Smooth muscle cell (in vitro differentiated cells): ENCODE measurements at regions not wholly inside any gene's neighbourhood (a gene's known extent, or its start where the extent isn't known, plus 50 kb on each side); places are given as distances from the start of the nearest gene placed in this dataset.
"Not testable (repeated sequence)": the region's sequence is repeated elsewhere in the genome, so short reads cannot be mapped to it uniquely, and the experiment has no call there.

ENCODE experiments used
- DNase-seq: peaks from one replicate; lab custom pipeline; 2025; ENCODE audit not compliant: unreplicated experiment; lab: John Stamatoyannopoulos, UW
- H2AFZ ChIP-seq: fragments of 200-600 bp; sonication (generic); 2 replicates; pipeline ENCODE4 v1.6.0; 2016; ENCODE audit warnings: antibody characterized with exemption, low read depth, mild to moderate bottlenecking
- H3F3A ChIP-seq: fragments of 200-600 bp; sonication (generic); 2 replicates; pipeline ENCODE4 v1.6.0; 2017; ENCODE audit warnings: antibody characterized with exemption, low read depth
- H3K27ac ChIP-seq: fragments of 200-600 bp; sonication (generic); 2 replicates; pipeline ENCODE4 v1.5.1; 2016; ENCODE audit warnings: low read depth, mild to moderate bottlenecking
- H3K27me3 ChIP-seq: fragments of 200-600 bp; sonication (generic); 2 replicates; pipeline ENCODE4 v1.6.1; 2016; ENCODE audit warnings: low read depth, mild to moderate bottlenecking
- H3K36me3 ChIP-seq: fragments of 200-600 bp; sonication (generic); 2 replicates; pipeline ENCODE4 v1.5.1; 2016; ENCODE audit warnings: low read depth
- H3K4me1 ChIP-seq: fragments of 200-600 bp; sonication (generic); 2 replicates; pipeline ENCODE4 v1.5.1; 2016; ENCODE audit warnings: low read depth
- H3K4me2 ChIP-seq: fragments of 200-600 bp; sonication (generic); 2 replicates; pipeline ENCODE4 v1.6.0; 2016; ENCODE audit warnings: mild to moderate bottlenecking
- H3K4me3 ChIP-seq: fragments of 200-600 bp; sonication (generic); 2 replicates; pipeline ENCODE4 v1.5.1; 2016; ENCODE audit warnings: mild to moderate bottlenecking
- H3K79me2 ChIP-seq: fragments of 200-600 bp; sonication (generic); 2 replicates; pipeline ENCODE4 v1.6.0; 2016; ENCODE audit warnings: low read depth, mild to moderate bottlenecking
- H3K9ac ChIP-seq: fragments of 200-600 bp; sonication (generic); 2 replicates; pipeline ENCODE4 v1.6.0; 2016; ENCODE audit warnings: low read depth
- H3K9me3 ChIP-seq: fragments of 200-600 bp; sonication (generic); replicated peaks from 2 replicates; pipeline ENCODE4 v1.5.1; 2016; ENCODE audit warnings: low read depth
- H4K20me1 ChIP-seq: fragments of 200-600 bp; sonication (generic); 2 replicates; pipeline ENCODE4 v1.6.0; 2016; ENCODE audit warnings: low read depth
- CTCF ChIP-seq: fragments of 200-600 bp; sonication (generic); IDR thresholded peaks from 2 replicates; pipeline ENCODE4 v1.5.1; 2017; ENCODE audit warnings: borderline replicate concordance, mild to moderate bottlenecking, antibody characterized with exemption; ENCODE audit not compliant: insufficient read depth, poor library complexity, severe bottlenecking
- WGBS: methylation state at CpG from one replicate; pipeline ENCODE4 v1.1.7; 2016; ENCODE audit warnings: low lambda C conversion rate; 5-methylcytosine and 5-hydroxymethylcytosine counted together

- no peaks in the 10 kb centered on the region for H3F3A ChIP-seq
- H3K9ac ChIP-seq: no peak overlapping the region
- no peaks in the 10 kb centered on the region for H3K9me3 ChIP-seq
- DNase-seq: no peak
- H3K27me3 ChIP-seq: peaks cover 4% of the 10 kb centered on the region
- no peak overlapping the region for H2AFZ ChIP-seq
- H3K36me3 ChIP-seq: no peaks in the 10 kb centered on the region
- no peak overlapping the region for H3K27ac ChIP-seq
- H3K4me1 ChIP-seq: no peaks in the 10 kb centered on the region
- no peak for TF ChIP-seq CTCF
- no peaks in the 10 kb centered on the region for H3K79me2 ChIP-seq
- H4K20me1 ChIP-seq: no peaks in the 10 kb centered on the region
- no peak overlapping the region for H3K4me2 ChIP-seq
- no peak overlapping the region for H3K4me3 ChIP-seq
- WGBS: 84% methylated on average over 18 of the region's 20 CpGs
Measured at GRCh38 chr13:21287331-21287907, 111.0 kb downstream of the MRPL57 start.

- Histone ChIP-seq H3K9me3 (no peaks in the 10 kb centered on the region), H3K27me3 (peaks cover under 1% of the 10 kb centered on the region), H3K79me2 (no peaks in the 10 kb centered on the region), H3K27ac (no peak overlapping the region), H3K4me3 (no peak overlapping the region), H3K36me3 (no peaks in the 10 kb centered on the region), H4K20me1 (no peaks in the 10 kb centered on the region), H3F3A (no peaks in the 10 kb centered on the region), H2AFZ (no peak overlapping the region), H3K9ac (no peak overlapping the region), H3K4me2 (no peak overlapping the region), H3K4me1 (no peaks in the 10 kb centered on the region)
- WGBS: 87% methylated on average over 5 of the region's 5 CpGs
- TF ChIP-seq CTCF: no peak
- DNase-seq: no peak
Measured at GRCh38 chr13:21289475-21289874, 113.0 kb downstream of the MRPL57 start.

GRCh38 chr13:21290442-21291002, 114.1 kb downstream of the MRPL57 start:
- not testable (repeated sequence) for H3F3A ChIP-seq, H3K79me2 ChIP-seq, H3K9me3 ChIP-seq, H3K4me3 ChIP-seq, H3K4me2 ChIP-seq, H3K4me1 ChIP-seq, H3K27me3 ChIP-seq, H3K27ac ChIP-seq, DNase-seq, H3K9ac ChIP-seq, H2AFZ ChIP-seq, H3K36me3 ChIP-seq, H4K20me1 ChIP-seq
- 91% methylated on average over 13 of the region's 13 CpGs for WGBS

- Histone ChIP-seq H2AFZ (no peak overlapping the region), H3K9ac (no peak overlapping the region), H3K4me2 (no peak overlapping the region), H3F3A (no peaks in the 10 kb centered on the region), H3K4me1 (no peaks in the 10 kb centered on the region), H3K27me3 (no peaks in the 10 kb centered on the region), H3K9me3 (no peaks in the 10 kb centered on the region), H4K20me1 (no peaks in the 10 kb centered on the region), H3K79me2 (no peaks in the 10 kb centered on the region), H3K4me3 (no peak overlapping the region), H3K27ac (no peak overlapping the region), H3K36me3 (no peaks in the 10 kb centered on the region)
- WGBS: 94% methylated on average over 7 of the region's 7 CpGs
- TF ChIP-seq CTCF: no peak
- DNase-seq: no peak
Measured at GRCh38 chr13:21291840-21292239, 115.4 kb downstream of the MRPL57 start.
